ENCODE measurements at regions not wholly inside any gene's neighbourhood (a gene's known extent, or its start where the extent isn't known, plus 50 kb on each side); places are given as distances from the start of the nearest gene placed in this dataset.

DNA sequence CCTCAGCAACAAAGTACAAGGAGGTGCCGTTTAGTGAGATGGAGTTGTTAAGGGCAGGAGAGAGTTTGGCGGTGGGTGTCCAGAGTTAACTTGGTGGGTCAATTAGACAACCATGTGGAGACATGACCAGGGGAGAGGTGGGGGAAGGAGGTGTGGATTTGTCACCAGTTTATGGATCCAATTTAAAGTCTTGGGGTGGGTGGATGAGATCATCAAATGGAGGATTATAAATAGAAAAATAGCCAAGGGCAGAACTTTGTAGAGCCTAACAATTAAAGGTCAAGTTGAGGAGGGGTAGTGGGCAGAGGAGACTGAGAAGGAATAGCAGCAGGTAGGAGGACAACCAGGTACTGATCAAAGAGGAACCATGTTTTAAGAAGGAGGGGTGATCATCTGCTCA lies 108.7 kb upstream of the IL12B start:
- TF ChIP-seq CTCF (IDR thresholded peaks at IDR 0.05 in 8 of 11, conservative IDR thresholded peaks at IDR 0.05 in 3 of 11) (no peak), POLR2A (IDR thresholded peaks at IDR 0.05) (no peak), POLR2AphosphoS5 (IDR thresholded peaks at IDR 0.05) (no peak)
